Cardiac muscle cell (in vitro differentiated cells and primary cell): ENCODE measurements at regions not wholly inside any gene's neighbourhood (a gene's known extent, or its start where the extent isn't known, plus 50 kb on each side); places are given as distances from the start of the nearest gene placed in this dataset.

Experiments used
- DNase-seq, 2 donors: peaks; one replicate each; pipeline versions ENCODE4 v3.0.0 to v3.0.0-alpha.2; 2010 to 2017; ENCODE audit warnings: low read depth in 1 of 2, low spot score in 1 of 2
- H3K27ac ChIP-seq: fragments of 200-600 bp; sonication (generic); 2 replicates; pipeline ENCODE4 v1.5.1; 2016
- H3K27me3 ChIP-seq: fragments of 200-600 bp; sonication (generic); 2 replicates; pipeline ENCODE4 v1.6.0; 2016; ENCODE audit warnings: control low read depth
- H3K36me3 ChIP-seq: fragments of 200-600 bp; sonication (generic); 2 replicates; pipeline ENCODE4 v1.5.1; 2016; ENCODE audit warnings: control low read depth
- H3K4me1 ChIP-seq: fragments of 200-600 bp; sonication (generic); 2 replicates; pipeline ENCODE4 v1.8.1; 2017; ENCODE audit warnings: low read depth, mild to moderate bottlenecking, mixed run types
- H3K4me3 ChIP-seq: fragments of 200-600 bp; sonication (generic); 2 replicates; pipeline ENCODE4 v1.5.1; 2016; ENCODE audit warnings: mild to moderate bottlenecking
- H3K9me3 ChIP-seq: fragments of 200-600 bp; sonication (generic); 2 replicates; pipeline ENCODE4 v1.5.1; 2017; ENCODE audit warnings: low read depth, mild to moderate bottlenecking, control low read depth
- TF ChIP-seq, protein P1 (sequence below): IDR thresholded peaks from 2 replicates; pipeline ENCODE4 v1.5.1; 2012; ENCODE audit warnings: low read depth, mild to moderate bottlenecking, low read length

DNA sequence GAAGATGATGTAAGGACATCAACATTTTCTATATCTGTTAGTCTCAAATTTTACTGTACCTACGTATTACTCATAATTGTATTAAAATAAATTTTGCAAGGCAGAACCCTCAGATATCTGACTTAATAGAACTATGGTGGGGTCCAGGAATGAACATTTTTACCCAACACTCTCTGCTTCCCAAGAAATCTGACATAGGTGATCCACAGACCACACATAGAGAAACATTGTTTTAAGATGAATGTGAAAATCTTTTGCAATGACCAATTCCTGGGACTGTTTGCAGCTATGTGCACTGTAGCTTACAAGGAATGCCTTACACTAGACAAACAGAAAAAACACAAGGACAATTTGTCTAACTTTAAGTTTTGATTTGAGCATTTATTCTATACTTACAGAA is 645.6 kb upstream of the ADGRL2 start:
- H3K4me1 ChIP-seq = peaks cover 4% of the 10 kb centered on the region
- H3K9me3 ChIP-seq = no peaks in the 10 kb centered on the region
- no peaks in the 10 kb centered on the region for H3K36me3 ChIP-seq
- no peak overlapping the region for H3K27ac ChIP-seq
- H3K4me3 ChIP-seq = no peak overlapping the region
- TF ChIP-seq, protein P1, sequence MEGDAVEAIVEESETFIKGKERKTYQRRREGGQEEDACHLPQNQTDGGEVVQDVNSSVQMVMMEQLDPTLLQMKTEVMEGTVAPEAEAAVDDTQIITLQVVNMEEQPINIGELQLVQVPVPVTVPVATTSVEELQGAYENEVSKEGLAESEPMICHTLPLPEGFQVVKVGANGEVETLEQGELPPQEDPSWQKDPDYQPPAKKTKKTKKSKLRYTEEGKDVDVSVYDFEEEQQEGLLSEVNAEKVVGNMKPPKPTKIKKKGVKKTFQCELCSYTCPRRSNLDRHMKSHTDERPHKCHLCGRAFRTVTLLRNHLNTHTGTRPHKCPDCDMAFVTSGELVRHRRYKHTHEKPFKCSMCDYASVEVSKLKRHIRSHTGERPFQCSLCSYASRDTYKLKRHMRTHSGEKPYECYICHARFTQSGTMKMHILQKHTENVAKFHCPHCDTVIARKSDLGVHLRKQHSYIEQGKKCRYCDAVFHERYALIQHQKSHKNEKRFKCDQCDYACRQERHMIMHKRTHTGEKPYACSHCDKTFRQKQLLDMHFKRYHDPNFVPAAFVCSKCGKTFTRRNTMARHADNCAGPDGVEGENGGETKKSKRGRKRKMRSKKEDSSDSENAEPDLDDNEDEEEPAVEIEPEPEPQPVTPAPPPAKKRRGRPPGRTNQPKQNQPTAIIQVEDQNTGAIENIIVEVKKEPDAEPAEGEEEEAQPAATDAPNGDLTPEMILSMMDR = no peak
- H3K27me3 ChIP-seq = no peaks in the 10 kb centered on the region
- peak in 1 of 2 donors; percentile 56 for DNase-seq

DNA sequence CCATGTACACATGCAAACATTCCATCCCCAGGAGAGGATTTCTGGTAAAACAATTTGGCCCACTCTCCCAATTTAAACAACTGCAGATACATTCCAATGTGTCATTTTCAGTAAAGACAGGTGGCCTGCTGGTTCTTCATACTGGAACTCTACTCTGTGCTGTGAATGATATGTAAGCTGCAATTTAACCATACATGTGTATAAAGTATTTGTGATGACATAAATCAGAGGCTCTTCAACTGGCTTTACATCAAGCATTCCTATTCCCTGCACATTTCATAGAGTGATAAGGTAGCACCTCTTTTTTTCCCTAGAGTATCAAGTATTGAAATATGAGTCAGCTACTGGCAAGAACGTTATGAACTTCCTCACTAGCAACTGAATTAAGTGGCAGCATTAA is 649.5 kb upstream of the ADGRL2 start:
- H3K4me1 ChIP-seq = no peaks in the 10 kb centered on the region
- TF ChIP-seq, protein P1 = no peak
- no peaks in the 10 kb centered on the region for H3K27me3 ChIP-seq
- no peaks in the 10 kb centered on the region for H3K9me3 ChIP-seq
- no peak overlapping the region for H3K27ac ChIP-seq
- peak in 1 of 2 donors; percentile 41 for DNase-seq
- H3K4me3 ChIP-seq = no peak overlapping the region
- no peaks in the 10 kb centered on the region for H3K36me3 ChIP-seq

DNA sequence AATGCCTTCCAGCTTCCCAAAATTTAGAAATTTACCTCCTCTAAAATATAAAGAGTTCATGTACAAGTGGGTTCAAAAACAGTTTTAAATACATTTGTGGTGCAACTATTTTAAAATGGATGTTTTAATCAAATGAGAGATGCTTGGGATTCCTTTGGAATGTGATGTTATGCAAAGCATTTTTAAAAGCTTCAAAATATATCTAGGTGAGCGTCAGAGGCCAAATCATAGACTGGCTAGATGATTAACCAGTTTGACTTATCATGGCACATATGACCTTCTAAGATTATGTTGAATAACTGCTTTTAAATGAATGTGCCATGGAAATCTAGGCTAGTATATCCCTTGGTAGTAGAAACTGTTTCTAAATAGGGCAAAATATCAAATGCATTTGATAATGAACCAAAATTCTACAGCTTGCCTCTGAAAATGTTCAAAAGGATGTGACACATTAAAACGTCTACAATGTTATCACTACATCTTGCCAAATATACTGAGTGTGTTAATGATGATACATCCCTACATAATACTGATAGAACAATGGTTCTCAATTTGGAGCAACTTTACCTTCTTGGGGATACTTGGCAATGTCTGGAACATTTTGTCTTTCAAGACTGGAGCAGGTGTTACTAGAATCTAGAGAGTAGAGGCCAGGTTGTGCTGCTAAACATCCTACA is 650.9 kb upstream of the ADGRL2 start:
- TF ChIP-seq, protein P1 = no peak
- Histone ChIP-seq H3K4me3 (no peak overlapping the region), H3K27ac (no peak overlapping the region), H3K9me3 (no peaks in the 10 kb centered on the region), H3K36me3 (no peaks in the 10 kb centered on the region), H3K4me1 (no peaks in the 10 kb centered on the region), H3K27me3 (no peaks in the 10 kb centered on the region)
- no peak for DNase-seq

DNA sequence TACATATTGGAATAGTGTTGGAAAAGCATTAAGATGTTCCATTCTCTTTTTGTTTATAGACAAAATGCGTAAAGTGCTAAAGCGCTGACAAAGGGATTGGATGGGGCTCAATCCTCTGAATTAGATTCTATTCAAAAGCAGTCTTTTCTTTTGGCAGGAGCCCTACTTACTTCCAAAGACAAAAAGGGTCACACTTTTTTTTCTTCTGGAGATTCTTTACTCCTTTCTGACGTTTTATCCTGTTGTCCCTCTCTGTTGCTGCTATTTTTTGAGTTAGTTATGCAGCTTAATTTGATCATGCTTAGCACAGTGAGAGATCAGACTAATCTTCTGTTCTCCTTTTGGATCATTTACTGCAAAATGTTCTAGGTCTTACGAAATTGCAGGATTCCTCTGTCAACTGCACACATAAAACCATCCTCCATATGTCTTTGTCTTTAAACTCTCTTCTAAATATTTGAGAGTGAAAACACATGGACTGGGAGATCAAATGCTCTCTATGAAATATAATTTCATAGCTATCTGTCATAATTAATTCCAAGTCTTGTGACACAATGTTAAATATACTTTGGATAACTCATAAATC is 656.4 kb upstream of the ADGRL2 start:
- no peak overlapping the region for H3K4me3 ChIP-seq
- H3K27ac ChIP-seq = no peak overlapping the region
- peak in 1 of 2 donors; percentile 38 for DNase-seq
- no peaks in the 10 kb centered on the region for H3K9me3 ChIP-seq
- H3K36me3 ChIP-seq = no peaks in the 10 kb centered on the region
- TF ChIP-seq, protein P1 = no peak
- no peaks in the 10 kb centered on the region for H3K4me1 ChIP-seq
- no peaks in the 10 kb centered on the region for H3K27me3 ChIP-seq

DNA sequence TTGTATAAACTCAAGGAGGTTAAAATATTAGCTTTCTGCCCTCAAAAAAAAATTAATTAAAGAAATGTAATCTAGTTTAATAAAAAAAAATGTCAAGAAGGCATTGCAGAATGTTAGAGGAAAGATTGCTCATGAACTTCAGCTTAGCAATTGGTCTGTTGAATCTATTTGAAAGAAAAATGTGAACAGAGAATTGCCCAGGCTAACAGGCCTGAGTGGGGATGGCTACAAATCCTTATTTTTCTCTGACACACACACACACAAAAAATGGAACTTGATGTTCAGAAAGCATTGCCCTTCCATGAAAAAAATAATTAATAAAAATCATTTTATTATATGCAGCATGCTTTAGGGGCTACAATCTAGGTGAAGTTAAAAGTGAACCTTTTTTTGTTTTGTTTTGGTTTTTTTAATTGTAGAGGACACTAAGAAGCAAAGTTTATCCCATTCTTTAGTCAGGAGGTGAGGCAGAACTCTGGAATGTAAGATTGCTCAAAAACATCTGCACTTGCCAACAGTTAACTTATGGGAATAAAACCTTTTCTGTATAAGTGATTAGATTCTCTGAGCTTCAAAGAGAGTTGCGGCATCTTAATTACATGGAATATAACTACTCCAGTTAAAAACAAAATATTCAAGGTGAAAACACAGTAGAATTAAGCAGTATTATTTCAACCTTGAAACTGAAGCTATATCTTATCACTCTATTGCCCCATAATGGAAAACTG is 658.5 kb upstream of the ADGRL2 start:
- no peaks in the 10 kb centered on the region for H3K27me3 ChIP-seq
- TF ChIP-seq, protein P1 = no peak
- DNase-seq = peak in 1 of 2 donors; percentile 78
- no peaks in the 10 kb centered on the region for H3K9me3 ChIP-seq
- H3K4me3 ChIP-seq = no peak overlapping the region
- no peaks in the 10 kb centered on the region for H3K36me3 ChIP-seq
- H3K4me1 ChIP-seq = no peaks in the 10 kb centered on the region
- H3K27ac ChIP-seq = no peak overlapping the region
